ENCODE measurements at regions not wholly inside any gene's neighbourhood (a gene's known extent, or its start where the extent isn't known, plus 50 kb on each side); places are given as distances from the start of the nearest gene placed in this dataset.

DNA sequence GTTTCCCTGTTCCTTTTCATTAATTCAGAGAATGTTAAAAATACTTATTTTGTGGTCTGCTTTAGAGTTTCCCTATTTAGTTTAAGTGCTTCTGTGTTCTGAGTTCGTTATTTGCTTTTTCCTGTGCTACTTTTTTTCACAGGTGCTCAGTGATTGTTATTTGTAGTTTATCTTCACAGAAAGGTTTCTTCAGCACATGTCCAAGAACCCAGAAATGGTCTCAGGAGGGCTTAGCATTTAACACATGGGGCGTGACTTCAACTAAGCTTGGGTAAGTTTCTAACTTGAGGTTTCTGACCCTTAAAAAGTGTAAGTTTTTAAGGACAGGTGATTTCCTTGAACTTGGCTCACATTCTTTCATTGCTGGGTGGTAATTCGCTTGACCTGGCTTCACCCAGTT lies 157.3 kb downstream of the AASDHPPT start:
- H3K9me3 ChIP-seq (ENCODE audit: control insufficient read depth in 4 of 4, low read length in 3 of 4), result peaks cover 0 to 4% (median 0%) of the 10 kb centered on the region in 4 donors
- H3K27me3 ChIP-seq (ENCODE audit: control insufficient read depth in 4 of 4, insufficient read depth in 4 of 4, low read length in 3 of 4), result no peaks in the 10 kb centered on the region
- no peaks in the 10 kb centered on the region for H3K36me3 ChIP-seq (ENCODE audit: control insufficient read depth in 4 of 4, insufficient read depth in 3 of 4, low read depth in 1 of 4, low read length in 3 of 4)
- no peak for DNase-seq (ENCODE audit: low spot score)
- H3K9ac ChIP-seq (ENCODE audit: low read depth in 1 of 2, low read length in 2 of 2), result no peak overlapping the region
- H3K4me3 ChIP-seq (ENCODE audit: low read depth in 1 of 3, low read length in 3 of 3), result no peak overlapping the region
- WGBS, result 81% methylated on average over 3 of the region's 3 CpGs
- no peak overlapping the region for H3K27ac ChIP-seq (ENCODE audit: low read depth in 1 of 2, low read length in 2 of 2)
- TF ChIP-seq, protein P1, sequence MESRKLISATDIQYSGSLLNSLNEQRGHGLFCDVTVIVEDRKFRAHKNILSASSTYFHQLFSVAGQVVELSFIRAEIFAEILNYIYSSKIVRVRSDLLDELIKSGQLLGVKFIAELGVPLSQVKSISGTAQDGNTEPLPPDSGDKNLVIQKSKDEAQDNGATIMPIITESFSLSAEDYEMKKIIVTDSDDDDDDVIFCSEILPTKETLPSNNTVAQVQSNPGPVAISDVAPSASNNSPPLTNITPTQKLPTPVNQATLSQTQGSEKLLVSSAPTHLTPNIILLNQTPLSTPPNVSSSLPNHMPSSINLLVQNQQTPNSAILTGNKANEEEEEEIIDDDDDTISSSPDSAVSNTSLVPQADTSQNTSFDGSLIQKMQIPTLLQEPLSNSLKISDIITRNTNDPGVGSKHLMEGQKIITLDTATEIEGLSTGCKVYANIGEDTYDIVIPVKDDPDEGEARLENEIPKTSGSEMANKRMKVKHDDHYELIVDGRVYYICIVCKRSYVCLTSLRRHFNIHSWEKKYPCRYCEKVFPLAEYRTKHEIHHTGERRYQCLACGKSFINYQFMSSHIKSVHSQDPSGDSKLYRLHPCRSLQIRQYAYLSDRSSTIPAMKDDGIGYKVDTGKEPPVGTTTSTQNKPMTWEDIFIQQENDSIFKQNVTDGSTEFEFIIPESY (IDR thresholded peaks at IDR 0.05), result no peak
- TF ChIP-seq, protein P2, sequence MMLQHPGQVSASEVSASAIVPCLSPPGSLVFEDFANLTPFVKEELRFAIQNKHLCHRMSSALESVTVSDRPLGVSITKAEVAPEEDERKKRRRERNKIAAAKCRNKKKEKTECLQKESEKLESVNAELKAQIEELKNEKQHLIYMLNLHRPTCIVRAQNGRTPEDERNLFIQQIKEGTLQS (IDR thresholded peaks at IDR 0.05), result no peak
- TF ChIP-seq, protein P3, sequence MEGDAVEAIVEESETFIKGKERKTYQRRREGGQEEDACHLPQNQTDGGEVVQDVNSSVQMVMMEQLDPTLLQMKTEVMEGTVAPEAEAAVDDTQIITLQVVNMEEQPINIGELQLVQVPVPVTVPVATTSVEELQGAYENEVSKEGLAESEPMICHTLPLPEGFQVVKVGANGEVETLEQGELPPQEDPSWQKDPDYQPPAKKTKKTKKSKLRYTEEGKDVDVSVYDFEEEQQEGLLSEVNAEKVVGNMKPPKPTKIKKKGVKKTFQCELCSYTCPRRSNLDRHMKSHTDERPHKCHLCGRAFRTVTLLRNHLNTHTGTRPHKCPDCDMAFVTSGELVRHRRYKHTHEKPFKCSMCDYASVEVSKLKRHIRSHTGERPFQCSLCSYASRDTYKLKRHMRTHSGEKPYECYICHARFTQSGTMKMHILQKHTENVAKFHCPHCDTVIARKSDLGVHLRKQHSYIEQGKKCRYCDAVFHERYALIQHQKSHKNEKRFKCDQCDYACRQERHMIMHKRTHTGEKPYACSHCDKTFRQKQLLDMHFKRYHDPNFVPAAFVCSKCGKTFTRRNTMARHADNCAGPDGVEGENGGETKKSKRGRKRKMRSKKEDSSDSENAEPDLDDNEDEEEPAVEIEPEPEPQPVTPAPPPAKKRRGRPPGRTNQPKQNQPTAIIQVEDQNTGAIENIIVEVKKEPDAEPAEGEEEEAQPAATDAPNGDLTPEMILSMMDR (IDR thresholded peaks at IDR 0.05; ENCODE audit: low read depth, low read length, missing input control), result no peak
- no peak for TF ChIP-seq NR2F2 (IDR thresholded peaks at IDR 0.05)
- TF ChIP-seq RXRA (IDR thresholded peaks at IDR 0.05), result no peak
- no peaks in the 10 kb centered on the region for H3K4me1 ChIP-seq (ENCODE audit: control insufficient read depth in 4 of 4, insufficient read depth in 4 of 4, low read length in 3 of 4)

DNA sequence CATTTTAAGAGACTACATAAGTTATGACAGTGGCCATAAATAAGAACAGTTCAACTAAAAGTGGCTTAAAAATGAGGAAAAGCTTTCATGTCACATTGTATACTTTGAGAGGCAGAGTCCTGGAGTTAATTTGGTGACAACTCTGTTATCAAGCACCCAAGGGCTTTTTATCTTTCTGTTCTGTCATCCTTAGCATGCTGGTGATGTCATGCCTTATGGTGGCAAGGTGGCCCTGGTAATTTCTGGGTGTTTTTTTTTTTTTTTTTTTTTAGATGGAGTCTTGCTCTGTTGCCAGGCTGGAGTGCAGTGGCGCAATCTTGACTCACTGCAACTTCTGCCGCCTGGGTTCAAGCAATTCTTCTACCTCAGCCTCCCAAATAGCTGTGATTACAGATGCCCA lies 158.8 kb downstream of the AASDHPPT start:
- Histone ChIP-seq H3K4me3 (ENCODE audit: low read depth in 1 of 3, low read length in 3 of 3) (no peak overlapping the region), H3K9me3 (ENCODE audit: control insufficient read depth in 4 of 4, low read length in 3 of 4) (no peaks in the 10 kb centered on the region), H3K27me3 (ENCODE audit: control insufficient read depth in 4 of 4, insufficient read depth in 4 of 4, low read length in 3 of 4) (no peaks in the 10 kb centered on the region), H3K27ac (ENCODE audit: low read depth in 1 of 2, low read length in 2 of 2) (no peak overlapping the region), H3K4me1 (ENCODE audit: control insufficient read depth in 4 of 4, insufficient read depth in 4 of 4, low read length in 3 of 4) (no peaks in the 10 kb centered on the region), H3K9ac (ENCODE audit: low read depth in 1 of 2, low read length in 2 of 2) (no peak overlapping the region), H3K36me3 (ENCODE audit: control insufficient read depth in 4 of 4, insufficient read depth in 3 of 4, low read depth in 1 of 4, low read length in 3 of 4) (no peaks in the 10 kb centered on the region)
- TF ChIP-seq EGR1 (IDR thresholded peaks at IDR 0.05; ENCODE audit: low read depth in 2 of 2), result no peak
- no peak for TF ChIP-seq HNF4A (conservative IDR thresholded peaks at IDR 0.05)
- TF ChIP-seq RAD21 (IDR thresholded peaks at IDR 0.05), result no peak
- WGBS, result 91% methylated on average over 2 of the region's 2 CpGs
- no peak for DNase-seq (ENCODE audit: low spot score)

DNA sequence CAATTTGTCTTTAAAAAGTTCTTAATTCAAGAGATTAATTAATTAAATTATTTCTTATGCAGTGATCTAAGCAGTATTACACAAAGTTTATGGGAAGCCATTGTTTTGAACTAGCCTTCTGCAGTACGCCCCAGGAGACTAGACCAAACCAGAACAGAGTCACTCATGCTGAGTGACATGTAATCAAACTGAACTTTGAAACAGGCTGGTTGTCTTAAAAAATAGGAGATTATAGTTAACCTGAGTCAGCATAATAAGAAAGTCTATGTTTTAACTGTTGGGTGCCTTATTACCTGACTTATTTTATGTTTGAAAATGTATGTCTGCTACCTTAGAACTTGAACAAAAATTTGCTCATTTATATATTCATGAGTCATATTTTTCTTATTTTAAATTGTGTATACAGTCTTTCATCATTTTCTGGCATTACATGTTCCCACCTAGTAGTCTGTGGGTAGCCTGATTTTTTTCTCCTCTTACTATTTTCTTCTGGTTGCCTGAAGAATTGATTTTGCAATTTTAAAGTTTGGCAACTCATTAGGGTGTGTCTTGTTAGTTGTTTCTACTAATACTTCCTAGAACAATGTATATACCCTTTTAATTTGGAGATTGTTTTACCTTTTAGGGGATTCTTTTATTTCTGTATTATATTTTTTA lies 161.4 kb downstream of the AASDHPPT start:
- TF ChIP-seq FOXA1 (IDR thresholded peaks at IDR 0.05), result no peak
- TF ChIP-seq RAD21 (IDR thresholded peaks at IDR 0.05), result no peak
- no peak for TF ChIP-seq RXRA (IDR thresholded peaks at IDR 0.05)
- TF ChIP-seq NR2F2 (IDR thresholded peaks at IDR 0.05), result no peak
- Histone ChIP-seq H3K9me3 (ENCODE audit: control insufficient read depth in 4 of 4, low read length in 3 of 4) (no peaks in the 10 kb centered on the region), H3K4me3 (ENCODE audit: low read depth in 1 of 3, low read length in 3 of 3) (no peak overlapping the region), H3K27ac (ENCODE audit: low read depth in 1 of 2, low read length in 2 of 2) (no peak overlapping the region), H3K9ac (ENCODE audit: low read depth in 1 of 2, low read length in 2 of 2) (no peak overlapping the region), H3K36me3 (ENCODE audit: control insufficient read depth in 4 of 4, insufficient read depth in 3 of 4, low read depth in 1 of 4, low read length in 3 of 4) (no peaks in the 10 kb centered on the region), H3K27me3 (ENCODE audit: control insufficient read depth in 4 of 4, insufficient read depth in 4 of 4, low read length in 3 of 4) (no peaks in the 10 kb centered on the region), H3K4me1 (ENCODE audit: control insufficient read depth in 4 of 4, insufficient read depth in 4 of 4, low read length in 3 of 4) (no peaks in the 10 kb centered on the region)
- 59% methylated on average over 1 of the region's 1 CpG for WGBS
- DNase-seq (ENCODE audit: low spot score), result no peak
